GM13976 (cell line): ENCODE measurements at regions not wholly inside any gene's neighbourhood (a gene's known extent, or its start where the extent isn't known, plus 50 kb on each side); places are given as distances from the start of the nearest gene placed in this dataset.

ENCODE experiments used
- DNase-seq: peaks from one replicate; pipeline ENCODE4 v3.0.0; 2012; ENCODE audit warnings: low spot score
- in situ Hi-C: fragments of 300-500 bp; cut with MboI; formaldehyde crosslinking; loops from one replicate; pipeline ENCODE4 v1.12.0; 2022; ENCODE audit warnings: low sequenced_read_pairs, mixed read lengths, inconsistent platforms; ENCODE audit not compliant: unreplicated experiment
- TF ChIP-seq, protein P1 (sequence below): IDR thresholded peaks from 2 replicates; pipeline ENCODE4 v1.5.1; 2012; ENCODE audit warnings: borderline replicate concordance, mild to moderate bottlenecking; ENCODE audit not compliant: insufficient read depth; ENCODE audit errors: extremely low read depth, missing control alignments, control extremely low read depth

DNA sequence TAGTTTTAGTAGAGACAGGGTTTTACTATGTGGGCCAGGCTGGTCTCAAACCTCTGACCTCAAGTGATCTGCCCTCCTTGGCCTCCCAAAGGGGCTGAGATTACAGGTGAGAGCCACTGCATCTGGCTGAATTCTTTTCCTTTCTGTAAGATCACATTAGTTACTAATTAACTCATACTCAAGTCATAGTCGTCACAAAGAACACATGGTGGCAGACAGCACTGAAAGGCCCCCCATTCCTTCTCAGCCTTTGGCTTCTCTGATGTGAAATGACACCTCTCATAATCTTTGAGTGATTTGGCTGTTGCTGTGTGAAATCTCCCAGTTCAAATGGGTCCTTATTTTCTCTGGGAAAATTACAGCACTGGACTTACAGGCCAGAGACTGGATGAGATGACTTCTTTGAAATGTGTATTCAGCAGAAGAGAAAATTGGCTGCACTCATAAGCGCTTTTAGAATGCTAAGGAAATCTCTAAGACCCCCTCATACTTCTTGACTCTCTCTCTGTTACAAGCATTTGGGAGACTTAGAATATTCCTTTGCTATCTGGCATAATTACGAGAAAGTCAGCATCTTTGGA, 764.8 kb downstream of the RNF144A start:
- no peak for DNase-seq
- in situ Hi-C loops, result no loop called here

DNA sequence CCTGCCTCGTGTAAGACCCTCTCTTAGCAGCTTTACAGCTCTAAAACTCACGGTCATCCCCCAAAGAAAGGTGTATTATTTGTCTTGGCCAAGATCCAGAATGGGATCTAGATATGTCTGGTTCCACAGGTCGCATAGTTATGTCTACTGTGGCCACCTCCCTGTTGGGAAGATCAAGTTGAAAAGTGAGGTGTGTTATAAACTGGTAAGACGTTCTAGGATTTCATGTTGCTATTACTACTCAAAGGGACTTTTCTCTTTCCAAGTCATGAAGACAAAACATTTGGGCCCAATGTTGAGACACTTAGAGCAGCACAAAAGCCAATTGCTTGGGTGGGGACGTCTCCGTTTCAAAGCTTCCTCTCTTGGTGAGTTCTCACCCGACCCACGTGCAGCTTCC, 766.0 kb downstream of the RNF144A start:
- TF ChIP-seq, protein P1, sequence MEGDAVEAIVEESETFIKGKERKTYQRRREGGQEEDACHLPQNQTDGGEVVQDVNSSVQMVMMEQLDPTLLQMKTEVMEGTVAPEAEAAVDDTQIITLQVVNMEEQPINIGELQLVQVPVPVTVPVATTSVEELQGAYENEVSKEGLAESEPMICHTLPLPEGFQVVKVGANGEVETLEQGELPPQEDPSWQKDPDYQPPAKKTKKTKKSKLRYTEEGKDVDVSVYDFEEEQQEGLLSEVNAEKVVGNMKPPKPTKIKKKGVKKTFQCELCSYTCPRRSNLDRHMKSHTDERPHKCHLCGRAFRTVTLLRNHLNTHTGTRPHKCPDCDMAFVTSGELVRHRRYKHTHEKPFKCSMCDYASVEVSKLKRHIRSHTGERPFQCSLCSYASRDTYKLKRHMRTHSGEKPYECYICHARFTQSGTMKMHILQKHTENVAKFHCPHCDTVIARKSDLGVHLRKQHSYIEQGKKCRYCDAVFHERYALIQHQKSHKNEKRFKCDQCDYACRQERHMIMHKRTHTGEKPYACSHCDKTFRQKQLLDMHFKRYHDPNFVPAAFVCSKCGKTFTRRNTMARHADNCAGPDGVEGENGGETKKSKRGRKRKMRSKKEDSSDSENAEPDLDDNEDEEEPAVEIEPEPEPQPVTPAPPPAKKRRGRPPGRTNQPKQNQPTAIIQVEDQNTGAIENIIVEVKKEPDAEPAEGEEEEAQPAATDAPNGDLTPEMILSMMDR, result no peak
- in situ Hi-C loops, result no loop called here
- no peak for DNase-seq

More for the DNA sequence above, 764.8 kb downstream of the RNF144A start:
- TF ChIP-seq, protein P1, result no peak

DNA sequence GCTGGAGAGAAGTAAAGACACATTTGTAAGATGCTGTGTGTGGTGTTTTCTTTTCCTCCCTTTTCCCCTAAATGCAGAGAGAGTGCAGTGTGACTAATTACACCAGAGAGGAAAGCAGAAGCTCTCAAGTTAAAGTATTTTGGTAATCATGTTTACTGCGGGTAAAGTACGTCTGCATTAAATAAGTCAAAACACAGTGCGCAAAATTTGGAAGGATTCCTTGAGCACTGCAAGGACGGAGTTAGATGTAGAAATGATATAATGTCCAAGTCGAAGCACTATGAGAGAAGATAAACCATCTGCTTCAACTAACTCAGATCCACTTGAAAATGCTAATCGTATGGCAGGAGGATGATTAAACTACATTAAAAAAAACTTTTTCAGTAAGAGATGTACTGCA, 766.5 kb downstream of the RNF144A start:
- in situ Hi-C loops, result no loop called here
- TF ChIP-seq, protein P1, result no peak
- DNase-seq, result no peak

DNA sequence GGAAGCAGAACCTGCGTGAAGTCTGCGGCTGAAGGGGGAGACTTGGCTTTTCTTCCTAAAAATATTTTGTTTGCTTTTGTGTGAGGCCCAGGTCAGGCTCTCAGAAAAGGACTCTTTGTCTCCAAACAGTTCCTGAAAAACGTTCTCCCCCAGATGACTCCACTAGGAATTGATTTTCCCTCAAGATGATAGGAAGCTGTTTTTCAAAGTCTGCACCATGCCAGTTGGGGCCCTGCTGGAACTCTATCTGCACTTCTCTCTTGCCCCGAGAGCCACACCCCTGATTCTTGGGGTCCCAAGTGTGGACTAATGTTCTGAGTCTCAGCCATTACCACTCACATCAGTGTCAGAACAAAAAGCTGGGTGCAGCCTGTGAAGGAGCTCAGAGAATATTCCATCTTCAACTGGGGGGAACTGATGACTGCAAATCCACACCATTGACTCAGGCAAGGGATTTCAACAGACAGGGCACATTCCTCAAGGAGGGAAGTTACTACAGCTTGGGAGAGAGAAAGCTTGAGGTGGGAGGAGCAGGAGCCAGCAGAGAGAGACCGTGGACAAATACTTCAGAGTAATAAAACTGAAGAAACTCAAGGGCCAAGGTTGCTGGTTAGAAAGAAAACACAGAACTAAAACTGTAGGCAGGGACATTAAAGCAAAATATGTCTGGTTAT, 768.3 kb downstream of the RNF144A start:
- no peak for DNase-seq
- TF ChIP-seq, protein P1, result no peak
- in situ Hi-C loops, result no loop called here

DNA sequence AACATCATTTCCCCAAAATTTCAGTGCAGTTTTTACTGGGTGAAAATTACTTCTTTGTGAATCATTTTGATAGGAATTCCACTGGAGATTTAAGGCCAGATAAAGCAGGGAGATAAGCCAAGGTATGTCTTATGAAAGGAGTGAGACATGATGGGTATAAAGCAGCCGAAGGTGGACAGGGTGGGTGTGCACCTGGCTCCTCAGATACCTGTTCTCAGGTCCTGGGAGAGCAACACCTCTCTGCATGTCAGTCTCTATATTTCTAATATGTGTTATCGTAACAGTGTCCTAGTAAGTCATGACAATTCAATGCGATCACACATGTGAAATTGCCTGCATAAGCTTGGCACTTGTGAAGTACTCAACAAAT, 768.8 kb downstream of the RNF144A start:
- TF ChIP-seq, protein P1, result no peak
- DNase-seq, result no peak
- in situ Hi-C loops, result no loop called here

DNA sequence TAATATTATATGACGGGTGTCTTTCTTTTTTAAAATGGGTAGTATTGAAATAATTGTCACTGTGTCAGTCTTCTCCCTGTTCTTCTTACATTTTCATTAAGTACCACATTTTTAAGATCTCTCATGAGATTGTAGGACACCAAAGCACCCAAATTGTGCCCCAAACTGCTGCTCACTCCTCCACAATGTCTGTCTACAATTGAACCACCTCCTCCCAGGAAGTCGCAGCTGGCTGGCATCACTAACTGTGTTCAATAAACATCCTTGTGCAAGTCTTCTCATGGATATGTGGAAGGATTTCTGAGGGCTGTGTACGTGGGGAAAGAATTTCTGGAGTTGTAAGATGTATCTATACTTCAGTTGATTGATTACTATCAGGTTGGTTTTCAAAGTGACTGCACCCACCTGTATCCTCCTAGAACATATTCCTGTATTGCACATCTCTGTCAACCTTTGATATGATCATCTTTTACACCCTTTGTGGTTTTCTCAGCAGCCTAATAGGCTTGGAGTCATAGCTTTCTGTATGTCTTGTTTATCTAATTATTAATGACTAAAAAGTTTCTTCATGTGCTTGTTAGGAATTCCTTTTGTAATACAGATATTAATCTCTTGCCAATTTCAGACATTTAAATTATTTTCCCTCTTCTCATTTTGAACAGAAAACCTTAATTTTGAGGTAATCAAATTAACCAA, 774.9 kb downstream of the RNF144A start:
- DNase-seq, result no peak
- TF ChIP-seq, protein P1, result no peak

More for the DNA sequence above, 774.9 kb downstream of the RNF144A start:
- in situ Hi-C loops, result no loop called here
